ENCODE measurements at regions not wholly inside any gene's neighbourhood (a gene's known extent, or its start where the extent isn't known, plus 50 kb on each side); places are given as distances from the start of the nearest gene placed in this dataset.

DNA sequence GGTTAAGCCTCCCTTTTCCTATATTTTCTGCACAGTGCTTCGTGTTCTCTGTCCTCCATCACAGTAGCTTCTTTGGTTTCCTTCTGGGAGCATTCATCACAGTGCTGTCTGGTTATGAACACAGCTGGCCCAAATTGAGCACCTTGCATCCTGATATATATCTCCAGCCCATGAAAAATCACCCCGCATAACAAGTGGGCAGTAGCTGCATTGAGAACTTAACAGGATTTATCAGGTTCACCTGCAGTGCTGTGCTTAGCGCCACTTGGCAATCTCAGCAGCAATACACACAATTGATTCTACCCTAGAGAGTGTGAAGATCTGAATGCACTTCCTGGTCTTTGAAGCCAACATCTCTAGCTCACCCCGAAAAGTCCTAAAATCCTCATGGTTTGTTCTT, 408.0 kb downstream of the RNF144A start:
- H3K27ac ChIP-seq (ENCODE audit: low read depth, low read length): no peak overlapping the region
- H3K9me2 ChIP-seq (replicated peaks; ENCODE audit: control insufficient read depth, low read length): no peaks in the 10 kb centered on the region
- no peak overlapping the region for H3K4me2 ChIP-seq (ENCODE audit: low read length)
- no peaks in the 10 kb centered on the region for H3K79me2 ChIP-seq (ENCODE audit: control insufficient read depth, low read length)
- H3K9me3 ChIP-seq (ENCODE audit: control insufficient read depth, insufficient read depth, low read length): no peaks in the 10 kb centered on the region
- TF ChIP-seq, protein P1, sequence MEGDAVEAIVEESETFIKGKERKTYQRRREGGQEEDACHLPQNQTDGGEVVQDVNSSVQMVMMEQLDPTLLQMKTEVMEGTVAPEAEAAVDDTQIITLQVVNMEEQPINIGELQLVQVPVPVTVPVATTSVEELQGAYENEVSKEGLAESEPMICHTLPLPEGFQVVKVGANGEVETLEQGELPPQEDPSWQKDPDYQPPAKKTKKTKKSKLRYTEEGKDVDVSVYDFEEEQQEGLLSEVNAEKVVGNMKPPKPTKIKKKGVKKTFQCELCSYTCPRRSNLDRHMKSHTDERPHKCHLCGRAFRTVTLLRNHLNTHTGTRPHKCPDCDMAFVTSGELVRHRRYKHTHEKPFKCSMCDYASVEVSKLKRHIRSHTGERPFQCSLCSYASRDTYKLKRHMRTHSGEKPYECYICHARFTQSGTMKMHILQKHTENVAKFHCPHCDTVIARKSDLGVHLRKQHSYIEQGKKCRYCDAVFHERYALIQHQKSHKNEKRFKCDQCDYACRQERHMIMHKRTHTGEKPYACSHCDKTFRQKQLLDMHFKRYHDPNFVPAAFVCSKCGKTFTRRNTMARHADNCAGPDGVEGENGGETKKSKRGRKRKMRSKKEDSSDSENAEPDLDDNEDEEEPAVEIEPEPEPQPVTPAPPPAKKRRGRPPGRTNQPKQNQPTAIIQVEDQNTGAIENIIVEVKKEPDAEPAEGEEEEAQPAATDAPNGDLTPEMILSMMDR (IDR thresholded peaks at IDR 0.05; ENCODE audit: low read depth, low read length, poor library complexity, severe bottlenecking): no peak
- TF ChIP-seq EZH2phosphoT487 (IDR thresholded peaks at IDR 0.05; ENCODE audit: borderline replicate concordance, low read length): no peak
- H3K4me1 ChIP-seq (ENCODE audit: control insufficient read depth, low read length): no peaks in the 10 kb centered on the region
- H3K27me3 ChIP-seq (ENCODE audit: control insufficient read depth, low read length): no peaks in the 10 kb centered on the region
- no peaks in the 10 kb centered on the region for H4K20me1 ChIP-seq (ENCODE audit: control insufficient read depth, insufficient read depth, low read depth, low read length)
- H3K36me3 ChIP-seq (ENCODE audit: control insufficient read depth, low read length): no peaks in the 10 kb centered on the region
- H3F3A ChIP-seq (ENCODE audit: control insufficient read depth, insufficient read depth): no peaks in the 10 kb centered on the region
- no peak overlapping the region for H3K4me3 ChIP-seq (ENCODE audit: low read length)

DNA sequence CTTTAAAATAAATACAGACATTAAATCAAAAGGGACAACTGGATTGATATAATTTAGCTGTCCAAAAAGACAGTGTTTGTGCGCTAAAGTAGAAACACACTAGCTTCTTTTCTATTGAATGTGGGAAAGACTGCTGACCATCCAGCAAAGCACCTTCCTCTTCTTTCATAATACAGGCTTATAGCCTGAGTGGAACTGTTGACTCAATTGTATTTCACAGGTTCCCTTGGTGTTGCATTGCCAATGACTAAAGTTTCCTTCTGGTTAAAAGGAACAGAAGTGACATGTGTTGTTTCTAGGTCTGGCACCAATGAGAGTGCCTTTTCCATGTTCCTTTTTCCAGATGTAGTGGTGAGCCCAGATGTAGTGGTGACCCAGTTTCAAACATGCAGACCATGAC, 412.3 kb downstream of the RNF144A start:
- TF ChIP-seq, protein P1 (IDR thresholded peaks at IDR 0.05; ENCODE audit: low read depth, low read length, poor library complexity, severe bottlenecking): no peak
- Histone ChIP-seq H4K20me1 (ENCODE audit: control insufficient read depth, insufficient read depth, low read depth, low read length) (no peaks in the 10 kb centered on the region), H3K9me3 (ENCODE audit: control insufficient read depth, insufficient read depth, low read length) (no peaks in the 10 kb centered on the region), H3K27ac (ENCODE audit: low read depth, low read length) (no peak overlapping the region), H3K79me2 (ENCODE audit: control insufficient read depth, low read length) (no peaks in the 10 kb centered on the region), H3F3A (ENCODE audit: control insufficient read depth, insufficient read depth) (no peaks in the 10 kb centered on the region), H3K27me3 (ENCODE audit: control insufficient read depth, low read length) (no peaks in the 10 kb centered on the region), H3K4me3 (ENCODE audit: low read length) (no peak overlapping the region), H3K36me3 (ENCODE audit: control insufficient read depth, low read length) (no peaks in the 10 kb centered on the region), H3K4me1 (ENCODE audit: control insufficient read depth, low read length) (no peaks in the 10 kb centered on the region), H3K9me2 (replicated peaks; ENCODE audit: control insufficient read depth, low read length) (no peaks in the 10 kb centered on the region), H3K4me2 (ENCODE audit: low read length) (no peak overlapping the region)

DNA sequence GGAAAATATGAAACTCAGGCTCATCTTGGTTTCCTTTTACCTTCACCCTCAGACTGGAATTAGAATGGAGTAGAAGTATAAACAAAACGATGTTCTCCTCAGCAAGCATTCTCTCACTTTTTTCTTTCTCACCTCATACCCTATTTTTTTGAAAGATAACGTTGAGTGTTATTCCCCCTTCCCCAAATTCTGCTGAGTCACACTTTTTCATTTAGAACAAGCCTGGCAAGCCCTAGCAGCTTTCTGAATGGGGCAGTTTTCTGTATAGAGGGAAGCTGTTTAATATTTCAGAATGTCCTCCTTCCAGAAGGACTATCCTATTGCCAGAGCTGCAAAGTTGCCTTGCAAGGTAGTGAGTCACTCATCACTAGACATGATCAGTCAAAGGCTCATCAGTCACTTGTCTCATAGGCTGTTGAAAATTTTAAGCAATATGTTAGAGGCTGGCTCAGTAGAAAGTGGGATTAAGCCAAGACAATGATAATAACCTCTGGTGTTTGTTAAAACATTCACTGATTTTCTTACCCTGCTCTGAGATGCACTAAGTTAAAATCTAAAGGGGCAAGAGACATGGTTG, 416.1 kb downstream of the RNF144A start:
- Histone ChIP-seq H3K9me3 (ENCODE audit: control insufficient read depth, insufficient read depth, low read length) (no peaks in the 10 kb centered on the region), H3K27me3 (ENCODE audit: control insufficient read depth, low read length) (peaks cover 5% of the 10 kb centered on the region; the same call in 1 of the 2 replicates), H3K9me2 (replicated peaks; ENCODE audit: control insufficient read depth, low read length) (no peaks in the 10 kb centered on the region), H3K36me3 (ENCODE audit: control insufficient read depth, low read length) (no peaks in the 10 kb centered on the region), H3K4me1 (ENCODE audit: control insufficient read depth, low read length) (no peaks in the 10 kb centered on the region), H4K20me1 (ENCODE audit: control insufficient read depth, insufficient read depth, low read depth, low read length) (no peaks in the 10 kb centered on the region), H3K79me2 (ENCODE audit: control insufficient read depth, low read length) (no peaks in the 10 kb centered on the region), H3K4me2 (ENCODE audit: low read length) (no peak overlapping the region), H3K27ac (ENCODE audit: low read depth, low read length) (no peak overlapping the region), H3F3A (ENCODE audit: control insufficient read depth, insufficient read depth) (no peaks in the 10 kb centered on the region), H3K4me3 (ENCODE audit: low read length) (no peak overlapping the region)
- TF ChIP-seq EZH2phosphoT487 (IDR thresholded peaks at IDR 0.05; ENCODE audit: borderline replicate concordance, low read length): no peak
- TF ChIP-seq, protein P1 (IDR thresholded peaks at IDR 0.05; ENCODE audit: low read depth, low read length, poor library complexity, severe bottlenecking): no peak

All from DOHH2 (cell line).